ENCODE measurements at regions not wholly inside any gene's neighbourhood (a gene's known extent, or its start where the extent isn't known, plus 50 kb on each side); places are given as distances from the start of the nearest gene placed in this dataset.

DNA sequence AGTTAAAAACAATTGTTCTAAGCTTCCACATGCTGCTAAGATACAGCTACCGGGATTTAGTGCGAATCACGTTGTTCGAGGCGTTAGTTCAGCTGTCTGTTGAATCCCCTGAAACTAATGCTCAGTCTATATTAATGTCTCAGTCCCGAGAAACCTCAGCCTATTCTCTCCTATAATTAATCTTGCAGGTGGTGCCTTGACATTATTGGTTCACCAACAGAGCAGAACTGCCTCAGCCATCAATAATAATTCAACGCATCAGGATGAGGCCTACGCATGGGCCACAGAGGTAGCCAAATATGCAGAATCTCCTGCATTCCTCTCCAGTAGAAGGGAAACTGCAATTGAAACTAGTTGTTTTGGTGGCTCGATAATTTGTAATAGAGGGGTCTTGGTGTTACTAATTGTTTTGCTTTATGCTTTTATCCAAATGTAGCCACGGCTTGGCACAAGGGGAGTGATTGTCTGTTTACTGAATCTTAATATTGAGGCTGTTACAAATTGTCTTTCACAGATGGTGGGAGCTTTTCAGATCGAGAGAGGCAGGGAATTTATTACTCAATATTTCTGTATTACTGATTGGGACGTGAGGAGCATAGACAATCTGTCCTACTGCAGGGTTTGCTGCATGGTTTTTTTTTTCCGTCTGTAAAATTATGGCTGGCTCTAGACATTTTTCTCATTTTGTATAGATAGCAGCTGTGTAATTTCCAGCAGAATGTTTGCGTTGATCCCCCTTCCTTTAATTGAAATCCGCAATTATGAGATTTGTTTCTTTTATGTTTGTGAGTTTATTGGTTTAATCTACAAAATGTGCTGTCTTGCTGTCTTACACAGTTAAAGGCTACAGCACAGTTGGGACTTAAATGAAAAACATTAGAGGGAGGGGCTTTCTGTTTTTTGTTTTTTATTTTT is 1036.5 kb upstream of the NOVA1 start:
- TF ChIP-seq EZH2 (IDR thresholded peaks at IDR 0.05; ENCODE audit: borderline replicate concordance, insufficient read depth, low read depth, low read length, poor library complexity, severe bottlenecking): no peak
- TF ChIP-seq, protein P1, sequence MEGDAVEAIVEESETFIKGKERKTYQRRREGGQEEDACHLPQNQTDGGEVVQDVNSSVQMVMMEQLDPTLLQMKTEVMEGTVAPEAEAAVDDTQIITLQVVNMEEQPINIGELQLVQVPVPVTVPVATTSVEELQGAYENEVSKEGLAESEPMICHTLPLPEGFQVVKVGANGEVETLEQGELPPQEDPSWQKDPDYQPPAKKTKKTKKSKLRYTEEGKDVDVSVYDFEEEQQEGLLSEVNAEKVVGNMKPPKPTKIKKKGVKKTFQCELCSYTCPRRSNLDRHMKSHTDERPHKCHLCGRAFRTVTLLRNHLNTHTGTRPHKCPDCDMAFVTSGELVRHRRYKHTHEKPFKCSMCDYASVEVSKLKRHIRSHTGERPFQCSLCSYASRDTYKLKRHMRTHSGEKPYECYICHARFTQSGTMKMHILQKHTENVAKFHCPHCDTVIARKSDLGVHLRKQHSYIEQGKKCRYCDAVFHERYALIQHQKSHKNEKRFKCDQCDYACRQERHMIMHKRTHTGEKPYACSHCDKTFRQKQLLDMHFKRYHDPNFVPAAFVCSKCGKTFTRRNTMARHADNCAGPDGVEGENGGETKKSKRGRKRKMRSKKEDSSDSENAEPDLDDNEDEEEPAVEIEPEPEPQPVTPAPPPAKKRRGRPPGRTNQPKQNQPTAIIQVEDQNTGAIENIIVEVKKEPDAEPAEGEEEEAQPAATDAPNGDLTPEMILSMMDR (IDR thresholded peaks at IDR 0.05): no peak
